HG02884 (cell line): ENCODE measurements at regions not wholly inside any gene's neighbourhood (a gene's known extent, or its start where the extent isn't known, plus 50 kb on each side); places are given as distances from the start of the nearest gene placed in this dataset.

Experiments
- ATAC-seq: cut with Tn5 transposase; IDR thresholded peaks from one replicate; pipeline ENCODE4 v1.9.1; 2021; ENCODE audit warnings: mild to moderate bottlenecking, moderate library complexity; ENCODE audit not compliant: unreplicated experiment

DNA sequence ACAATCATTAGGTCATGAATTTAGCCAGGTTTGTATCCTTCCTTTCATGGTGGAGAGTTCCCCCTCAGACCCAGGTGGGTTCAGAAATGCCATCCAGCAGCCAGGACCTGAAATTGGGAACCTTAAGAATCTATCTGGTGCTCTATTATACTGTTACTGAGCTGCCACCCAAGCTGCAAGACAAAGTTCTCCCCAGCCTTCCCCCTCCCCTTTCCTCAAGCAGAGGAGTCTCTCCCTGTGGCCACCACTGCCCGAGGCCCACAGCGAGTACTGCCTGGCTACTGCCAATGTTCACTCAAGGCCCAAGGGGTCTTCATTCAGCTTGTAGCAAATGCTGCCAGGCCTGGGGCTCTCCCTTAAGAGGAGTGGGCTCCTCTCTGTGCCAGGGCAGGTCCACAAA is 133.8 kb downstream of the TMEM38B start:
- no peak for ATAC-seq

GRCh38 chr9:105828596-105829213 is 134.4 kb downstream of the TMEM38B start:
- no peak for ATAC-seq

DNA sequence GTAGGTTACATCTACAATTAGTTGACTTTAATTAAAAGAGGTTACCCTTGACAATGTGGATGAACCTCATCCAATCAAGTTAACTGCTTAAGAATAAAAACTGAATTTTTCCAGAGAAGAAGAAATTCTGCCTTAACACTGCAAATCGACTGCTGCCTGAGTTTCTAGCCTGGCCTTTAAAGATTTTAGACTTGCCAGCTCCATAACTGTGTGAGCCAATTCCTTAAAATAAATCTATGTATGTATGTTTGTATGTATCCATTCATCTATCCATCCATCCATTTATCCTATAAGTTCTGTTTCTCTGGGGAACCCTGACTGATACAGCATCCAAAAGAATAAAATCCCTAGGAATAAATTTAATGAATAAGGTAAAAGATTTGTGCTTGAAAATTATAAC is 136.1 kb downstream of the TMEM38B start:
- no peak for ATAC-seq

- ATAC-seq = no peak
These were observed 137.9 kb downstream of the TMEM38B start for GRCh38 chr9:105832096-105832710.

GRCh38 chr9:105833271-105833975 is 139.1 kb downstream of the TMEM38B start:
- ATAC-seq = no peak

GRCh38 chr9:105834404-105834803 is 140.1 kb downstream of the TMEM38B start:
- ATAC-seq = no peak

- no peak for ATAC-seq
These were observed 141.4 kb downstream of the TMEM38B start for GRCh38 chr9:105835721-105836120.

GRCh38 chr9:105836936-105837660 is 142.8 kb downstream of the TMEM38B start:
- ATAC-seq = no peak

GRCh38 chr9:105841562-105841961 is 147.2 kb downstream of the TMEM38B start:
- ATAC-seq = no peak

- ATAC-seq = no peak
These were observed 147.8 kb downstream of the TMEM38B start for GRCh38 chr9:105842023-105842644.

- no peak for ATAC-seq
These were observed 152.5 kb downstream of the TMEM38B start for GRCh38 chr9:105846825-105847224.

DNA sequence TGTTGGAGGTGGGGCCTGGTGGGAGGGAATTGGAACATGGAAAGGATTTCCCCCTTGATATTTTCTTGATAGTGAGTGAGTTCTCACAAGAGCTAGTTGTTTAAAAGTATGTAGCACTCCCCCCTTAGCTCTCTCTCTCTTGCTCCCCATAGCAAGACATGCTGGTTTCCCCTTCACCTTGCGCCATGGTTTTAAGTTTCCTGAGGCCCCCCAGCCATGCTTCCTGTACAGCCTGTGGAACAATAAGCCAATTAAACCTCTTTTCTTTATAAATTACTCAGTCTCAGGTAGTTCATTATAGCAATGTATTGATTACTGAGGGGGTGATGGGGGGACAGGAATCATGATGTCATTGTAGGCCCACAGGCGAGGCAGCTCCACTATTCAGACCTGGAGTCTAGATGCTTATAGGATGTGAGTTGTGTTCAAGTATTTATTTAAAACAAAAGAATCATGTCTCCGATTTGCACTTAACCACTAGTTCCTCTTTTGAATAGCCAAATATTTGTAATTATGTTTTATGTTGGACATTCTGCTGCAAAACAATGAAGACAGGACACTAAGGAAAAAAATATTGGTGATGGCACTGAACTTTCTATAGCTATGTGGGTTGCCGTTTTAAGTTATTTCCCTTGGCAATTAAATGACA is 156.6 kb downstream of the TMEM38B start:
- ATAC-seq = no peak

GRCh38 chr9:105854026-105854782 is 159.9 kb downstream of the TMEM38B start:
- ATAC-seq = no peak

GRCh38 chr9:105854783-105855724 is 160.7 kb downstream of the TMEM38B start:
- no peak for ATAC-seq

GRCh38 chr9:105855987-105856386 is 161.6 kb downstream of the TMEM38B start:
- no peak for ATAC-seq

DNA sequence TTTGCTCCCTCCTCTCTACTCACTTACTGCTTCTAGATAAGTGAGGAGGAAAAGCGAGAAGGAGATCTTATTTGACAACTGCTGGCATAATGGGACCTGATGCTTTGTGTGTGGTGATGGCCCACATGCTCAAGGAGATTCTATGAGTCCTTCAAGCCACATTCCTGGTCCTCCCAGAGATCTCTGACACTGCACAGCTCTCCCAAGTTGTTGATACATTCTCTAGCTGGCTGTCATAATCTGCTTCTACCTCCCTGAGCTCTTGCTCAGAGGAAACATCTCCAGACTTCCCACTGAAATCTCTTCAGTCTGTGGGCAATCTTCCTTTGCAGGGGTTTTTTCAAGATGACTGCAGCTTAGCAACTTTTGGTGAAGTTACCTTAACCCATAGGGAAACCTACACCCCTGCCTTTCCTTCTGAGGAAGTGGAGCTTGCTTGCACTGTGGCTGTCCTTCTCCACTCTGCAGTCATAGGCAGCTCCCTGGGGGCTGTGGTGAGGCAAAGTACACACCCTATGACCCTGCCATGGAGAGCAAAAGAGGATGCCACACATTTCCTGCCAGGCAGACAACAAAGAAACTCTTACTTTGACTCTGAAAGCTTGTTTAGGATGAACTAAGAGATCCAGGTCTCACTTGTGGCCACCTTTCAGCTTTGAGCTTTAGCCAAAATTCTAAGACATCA is 163.8 kb downstream of the TMEM38B start:
- no peak for ATAC-seq

DNA sequence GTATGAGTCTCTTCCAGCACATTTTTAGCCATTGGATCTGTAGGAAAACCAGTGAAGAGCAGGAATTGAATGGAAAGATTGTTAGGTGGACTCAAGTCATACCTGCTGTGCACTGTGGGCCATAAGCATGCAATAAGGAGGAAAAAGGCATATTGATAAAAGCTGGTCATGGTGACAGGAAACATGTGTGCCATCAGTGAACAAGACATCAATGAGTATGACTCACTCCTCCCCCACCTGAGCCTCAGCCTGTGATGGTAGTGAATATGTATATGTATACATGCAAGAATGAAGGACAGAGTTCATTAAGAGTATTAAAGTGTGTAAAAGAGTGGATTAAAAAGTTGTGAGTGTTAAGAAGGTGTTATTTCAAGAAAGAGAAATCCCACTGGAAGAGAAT is 164.5 kb downstream of the TMEM38B start:
- ATAC-seq = no peak

GRCh38 chr9:105859428-105860091 is 165.2 kb downstream of the TMEM38B start:
- no peak for ATAC-seq
